HCT116 (cell line): ENCODE measurements at regions not wholly inside any gene's neighbourhood (a gene's known extent, or its start where the extent isn't known, plus 50 kb on each side); places are given as distances from the start of the nearest gene placed in this dataset.

Source experiments
- ATAC-seq: fragments of 200-7000 bp; cut with Tn5 transposase; 2 replicates; pipeline ENCODE4 v1.9.1; 2020; ENCODE audit warnings: mild to moderate bottlenecking, moderate library complexity
- BruUV-seq: library from RNA; stranded (reverse); fragments of 400-500 nt; replicated peaks from 2 replicates; lab custom pipeline; 2021; lab: Mats Ljungman, UMichigan
- CTCF ChIA-PET: fragments of 300-600 bp; sonication (Branson Sonifier 250); formaldehyde crosslinking; loops from one replicate; lab custom pipeline; 2021; ENCODE audit warnings: antibody characterized with exemption; lab: Charles Lee
- POLR2A ChIA-PET: fragments of 300-600, 350-600 bp; sonication (Branson Sonifier 250); formaldehyde crosslinking; loops from one replicate; lab custom pipeline; 2021; ENCODE audit warnings: antibody characterized with exemption; lab: Charles Lee
- RAD21 ChIA-PET, 2 experiments: fragments of 300-600 bp; sonication (Branson Sonifier 250); formaldehyde crosslinking; loops; one replicate each; lab custom pipeline; 2023; ENCODE audit warnings: low total read pairs in 2 of 2; ENCODE audit not compliant: uncharacterized antibody in 2 of 2, unreplicated experiment in 2 of 2, low non-redundant PET in 1 of 2; lab: Charles Lee
- DNase-seq: peaks from one replicate; pipeline ENCODE4 v3.0.0-alpha.2; 2010; ENCODE audit warnings: low read depth, low spot score
- H2AFZ ChIP-seq: fragments of 200-600 bp; shearing (Covaris generic), sonication (generic); 2 replicates; pipeline ENCODE4 v1.6.1; 2017; ENCODE audit warnings: low read depth, mixed run types, mixed read lengths, antibody characterized with exemption, low read length; ENCODE audit not compliant: poor library complexity, severe bottlenecking
- H3K27ac ChIP-seq: 2 replicates; pipeline ENCODE4 v1.5.1; 2012; ENCODE audit warnings: low read depth, low read length
- H3K27me3 ChIP-seq: fragments of 200-600 bp; sonication (generic); 2 replicates; pipeline ENCODE4 v1.6.1; 2016; ENCODE audit warnings: mixed run types, low read length, mixed read lengths; ENCODE audit not compliant: insufficient read depth
- H3K36me3 ChIP-seq, 2 experiments: fragments of 200-500 bp in 1 of 2; fragments of 200-600 bp in 1 of 2; sonication (Bioruptor generic) in 1 of 2; sonication (generic) in 1 of 2; 2 replicates each; pipeline versions ENCODE4 v1.5.1 to v1.6.1; 2014 to 2016; ENCODE audit warnings: low read length in 2 of 2, inconsistent platforms in 1 of 2, mixed read lengths in 1 of 2, mixed run types in 1 of 2; ENCODE audit not compliant: insufficient read depth in 2 of 2, control insufficient read depth in 1 of 2
- H3K4me1 ChIP-seq, 2 experiments: fragments of 200-600 bp in 1 of 2; sonication (generic) in 1 of 2; 2 replicates each; pipeline versions ENCODE4 v1.5.1 to v1.6.1; 2012 to 2017; ENCODE audit warnings: low read length in 2 of 2, inconsistent platforms in 1 of 2, mild to moderate bottlenecking in 1 of 2, mixed read lengths in 1 of 2, mixed run types in 1 of 2, moderate library complexity in 1 of 2; ENCODE audit not compliant: insufficient read depth in 2 of 2, control insufficient read depth in 1 of 2
- H3K4me2 ChIP-seq: fragments of 200-600 bp; sonication (generic); 2 replicates; pipeline ENCODE4 v1.6.1; 2017; ENCODE audit warnings: mixed run types, low read length, mixed read lengths
- H3K4me3 ChIP-seq, 2 experiments: fragments of 200-600 bp in 1 of 2; sonication (generic) in 1 of 2; replicated peaks in 1 of 2; 2 replicates each; pipeline ENCODE4 v1.5.1; 2011 to 2016; ENCODE audit warnings: low read length in 2 of 2, control low read depth in 1 of 2, low read depth in 1 of 2, mild to moderate bottlenecking in 1 of 2, mixed read lengths in 1 of 2, mixed run types in 1 of 2
- H3K79me2 ChIP-seq: fragments of 200-600 bp; sonication (generic); 2 replicates; pipeline ENCODE4 v1.6.1; 2017; ENCODE audit warnings: mild to moderate bottlenecking, mixed run types, low read length, moderate library complexity, mixed read lengths; ENCODE audit not compliant: insufficient read depth
- H3K9ac ChIP-seq: fragments of 200-600 bp; sonication (generic); 2 replicates; pipeline ENCODE4 v1.6.1; 2016; ENCODE audit warnings: low read length, mixed read lengths
- H3K9me2 ChIP-seq: fragments of 200-600 bp; sonication (generic), shearing (Covaris generic); 2 replicates; pipeline ENCODE4 v1.6.1; 2017; ENCODE audit warnings: mixed run types, mild to moderate bottlenecking, moderate library complexity; ENCODE audit not compliant: insufficient read depth
- H3K9me3 ChIP-seq, 2 experiments: fragments of 200-500 bp in 1 of 2; fragments of 200-600 bp in 1 of 2; sonication (Bioruptor generic) in 1 of 2; sonication (generic) in 1 of 2; 2 replicates each; pipeline ENCODE4 v1.6.1; 2014 to 2017; ENCODE audit warnings: low read length in 2 of 2, mixed read lengths in 2 of 2, inconsistent platforms in 1 of 2, low read depth in 1 of 2, mild to moderate bottlenecking in 1 of 2, mixed run types in 1 of 2, moderate library complexity in 1 of 2; ENCODE audit not compliant: control insufficient read depth in 1 of 2, insufficient read depth in 1 of 2
- H4K20me1 ChIP-seq: fragments of 200-600 bp; sonication (generic), shearing (Covaris generic); 2 replicates; pipeline ENCODE4 v1.6.1; 2017; ENCODE audit warnings: mixed run types, mild to moderate bottlenecking, moderate library complexity; ENCODE audit not compliant: insufficient read depth
- ATF3 ChIP-seq: IDR thresholded peaks from 2 replicates; pipeline ENCODE4 v1.6.1; 2012
- ELF1 ChIP-seq: IDR thresholded peaks from 2 replicates; pipeline ENCODE4 v1.6.1; 2012; ENCODE audit warnings: low read depth, borderline replicate concordance
- EZH2 ChIP-seq: fragments of 200-600 bp; sonication (generic); IDR thresholded peaks from 2 replicates; pipeline ENCODE4 v1.6.1; 2017; ENCODE audit warnings: antibody characterized with exemption, mixed run types
- EZH2phosphoT487 ChIP-seq: fragments of 200-600 bp; IDR thresholded peaks from 2 replicates; pipeline ENCODE4 v1.6.1; 2018; ENCODE audit warnings: antibody characterized with exemption, borderline replicate concordance
- POLR2AphosphoS5 ChIP-seq: IDR thresholded peaks from 2 replicates; pipeline ENCODE4 v1.6.1; 2011; ENCODE audit warnings: mild to moderate bottlenecking, low read depth, low read length, moderate library complexity
- SIN3A ChIP-seq: IDR thresholded peaks from 2 replicates; pipeline ENCODE4 v1.6.1; 2012; ENCODE audit warnings: low read depth
- SP1 ChIP-seq: IDR thresholded peaks from 2 replicates; pipeline ENCODE4 v1.6.1; 2012; ENCODE audit warnings: low read depth
- YY1 ChIP-seq: IDR thresholded peaks from 2 replicates; pipeline ENCODE4 v1.6.1; 2011; ENCODE audit warnings: low read length, low read depth, moderate library complexity, mild to moderate bottlenecking; ENCODE audit not compliant: insufficient replicate concordance; ENCODE audit errors: extremely low read depth
- ZFX ChIP-seq: fragments of 450-650 bp; IDR thresholded peaks from 2 replicates; pipeline ENCODE4 v1.6.1; 2017
- ZNF274 ChIP-seq: fragments of 200-500 bp; sonication (Bioruptor generic); IDR thresholded peaks from 2 replicates; pipeline ENCODE4 v1.6.1; 2014; ENCODE audit warnings: mild to moderate bottlenecking, low read depth, low read length, inconsistent platforms
- intact Hi-C: fragments of 100-400 bp; cut with micrococcal nuclease; formaldehyde crosslinking; loops from 2 replicates; pipeline ENCODE4 v1.10.0; 2022
- TF ChIP-seq, protein P1 (sequence below), 3 experiments: fragments of 200-600 bp in 1 of 3; sonication (generic) in 1 of 3; IDR thresholded peaks in 2 of 3; conservative IDR thresholded peaks in 1 of 3; 2 replicates each; pipeline ENCODE4 v1.5.1; 2012 to 2017; ENCODE audit warnings: low read depth in 2 of 3, low read length in 2 of 3, antibody characterized with exemption in 1 of 3, borderline replicate concordance in 1 of 3, control low read depth in 1 of 3, mild to moderate bottlenecking in 1 of 3, mixed read lengths in 1 of 3, mixed run types in 1 of 3, moderate library complexity in 1 of 3; ENCODE audit not compliant: insufficient read depth in 1 of 3
- TF ChIP-seq, protein P2 (sequence below): IDR thresholded peaks from 2 replicates; pipeline ENCODE4 v1.6.1; 2012; ENCODE audit warnings: low read depth

- BruUV-seq, result no TSS peak
- H3K79me2 ChIP-seq, result no peaks in the 10 kb centered on the region
- ATAC-seq (no peak), DNase-seq (no peak)
- no peak overlapping the region for H2AFZ ChIP-seq
- H3K4me3 ChIP-seq, result no peak overlapping the region
- ChIA-PET RAD21 (no interaction called here), POLR2A (no interaction called here), CTCF (no interaction called here)
- no peaks in the 10 kb centered on the region for H3K4me1 ChIP-seq
- peaks cover 46% of the 10 kb centered on the region for H3K27me3 ChIP-seq
- no peaks in the 10 kb centered on the region for H3K9me2 ChIP-seq
- H3K4me2 ChIP-seq, result no peak overlapping the region
- intact Hi-C loops, result no loop called here
- H3K9ac ChIP-seq, result no peak overlapping the region
- H4K20me1 ChIP-seq, result no peaks in the 10 kb centered on the region
- TF ChIP-seq ZFX (no peak), EZH2phosphoT487 (no peak), SP1 (no peak), ATF3 (no peak), SIN3A (no peak), ZNF274 (no peak), POLR2AphosphoS5 (no peak), ELF1 (no peak), YY1 (no peak), EZH2 (no peak)
- TF ChIP-seq, protein P1, sequence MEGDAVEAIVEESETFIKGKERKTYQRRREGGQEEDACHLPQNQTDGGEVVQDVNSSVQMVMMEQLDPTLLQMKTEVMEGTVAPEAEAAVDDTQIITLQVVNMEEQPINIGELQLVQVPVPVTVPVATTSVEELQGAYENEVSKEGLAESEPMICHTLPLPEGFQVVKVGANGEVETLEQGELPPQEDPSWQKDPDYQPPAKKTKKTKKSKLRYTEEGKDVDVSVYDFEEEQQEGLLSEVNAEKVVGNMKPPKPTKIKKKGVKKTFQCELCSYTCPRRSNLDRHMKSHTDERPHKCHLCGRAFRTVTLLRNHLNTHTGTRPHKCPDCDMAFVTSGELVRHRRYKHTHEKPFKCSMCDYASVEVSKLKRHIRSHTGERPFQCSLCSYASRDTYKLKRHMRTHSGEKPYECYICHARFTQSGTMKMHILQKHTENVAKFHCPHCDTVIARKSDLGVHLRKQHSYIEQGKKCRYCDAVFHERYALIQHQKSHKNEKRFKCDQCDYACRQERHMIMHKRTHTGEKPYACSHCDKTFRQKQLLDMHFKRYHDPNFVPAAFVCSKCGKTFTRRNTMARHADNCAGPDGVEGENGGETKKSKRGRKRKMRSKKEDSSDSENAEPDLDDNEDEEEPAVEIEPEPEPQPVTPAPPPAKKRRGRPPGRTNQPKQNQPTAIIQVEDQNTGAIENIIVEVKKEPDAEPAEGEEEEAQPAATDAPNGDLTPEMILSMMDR (IDR thresholded peaks at IDR 0.05 in 2 of 3, conservative IDR thresholded peaks at IDR 0.05 in 1 of 3; ENCODE audit: borderline replicate concordance in 1 of 3, insufficient read depth in 1 of 3, low read depth in 2 of 3, low read length in 2 of 3), result no peak
- TF ChIP-seq, protein P2, sequence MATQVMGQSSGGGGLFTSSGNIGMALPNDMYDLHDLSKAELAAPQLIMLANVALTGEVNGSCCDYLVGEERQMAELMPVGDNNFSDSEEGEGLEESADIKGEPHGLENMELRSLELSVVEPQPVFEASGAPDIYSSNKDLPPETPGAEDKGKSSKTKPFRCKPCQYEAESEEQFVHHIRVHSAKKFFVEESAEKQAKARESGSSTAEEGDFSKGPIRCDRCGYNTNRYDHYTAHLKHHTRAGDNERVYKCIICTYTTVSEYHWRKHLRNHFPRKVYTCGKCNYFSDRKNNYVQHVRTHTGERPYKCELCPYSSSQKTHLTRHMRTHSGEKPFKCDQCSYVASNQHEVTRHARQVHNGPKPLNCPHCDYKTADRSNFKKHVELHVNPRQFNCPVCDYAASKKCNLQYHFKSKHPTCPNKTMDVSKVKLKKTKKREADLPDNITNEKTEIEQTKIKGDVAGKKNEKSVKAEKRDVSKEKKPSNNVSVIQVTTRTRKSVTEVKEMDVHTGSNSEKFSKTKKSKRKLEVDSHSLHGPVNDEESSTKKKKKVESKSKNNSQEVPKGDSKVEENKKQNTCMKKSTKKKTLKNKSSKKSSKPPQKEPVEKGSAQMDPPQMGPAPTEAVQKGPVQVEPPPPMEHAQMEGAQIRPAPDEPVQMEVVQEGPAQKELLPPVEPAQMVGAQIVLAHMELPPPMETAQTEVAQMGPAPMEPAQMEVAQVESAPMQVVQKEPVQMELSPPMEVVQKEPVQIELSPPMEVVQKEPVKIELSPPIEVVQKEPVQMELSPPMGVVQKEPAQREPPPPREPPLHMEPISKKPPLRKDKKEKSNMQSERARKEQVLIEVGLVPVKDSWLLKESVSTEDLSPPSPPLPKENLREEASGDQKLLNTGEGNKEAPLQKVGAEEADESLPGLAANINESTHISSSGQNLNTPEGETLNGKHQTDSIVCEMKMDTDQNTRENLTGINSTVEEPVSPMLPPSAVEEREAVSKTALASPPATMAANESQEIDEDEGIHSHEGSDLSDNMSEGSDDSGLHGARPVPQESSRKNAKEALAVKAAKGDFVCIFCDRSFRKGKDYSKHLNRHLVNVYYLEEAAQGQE, result no peak
- no peak overlapping the region for H3K27ac ChIP-seq
- no peaks in the 10 kb centered on the region for H3K9me3 ChIP-seq
- no peaks in the 10 kb centered on the region for H3K36me3 ChIP-seq
Measured at GRCh38 chr12:98358144-98358543, 157.2 kb upstream of the TMPO start.
